Panc1 (cell line): ENCODE measurements at regions not wholly inside any gene's neighbourhood (a gene's known extent, or its start where the extent isn't known, plus 50 kb on each side); places are given as distances from the start of the nearest gene placed in this dataset.

Source experiments
- CTCF ChIP-seq: fragments of 450-650 bp; IDR thresholded peaks from 2 replicates; pipeline ENCODE4 v1.5.1; 2017; ENCODE audit warnings: mild to moderate bottlenecking
- POLR2AphosphoS5 ChIP-seq: IDR thresholded peaks from 2 replicates; pipeline ENCODE4 v1.6.1; 2012; ENCODE audit warnings: mild to moderate bottlenecking, low read depth, low read length, moderate library complexity
- REST ChIP-seq, 2 experiments: IDR thresholded peaks; 2 replicates each; pipeline ENCODE4 v1.6.1; 2011 to 2012; ENCODE audit warnings: low read depth in 2 of 2, control low read depth in 1 of 2, low read length in 1 of 2, mild to moderate bottlenecking in 1 of 2, moderate library complexity in 1 of 2; ENCODE audit not compliant: insufficient read depth in 1 of 2
- SIN3A ChIP-seq: IDR thresholded peaks from 2 replicates; pipeline ENCODE4 v1.6.1; 2012; ENCODE audit warnings: low read depth, mild to moderate bottlenecking, low read length, moderate library complexity, borderline replicate concordance; ENCODE audit not compliant: insufficient read depth
- TCF7L2 ChIP-seq: IDR thresholded peaks from 2 replicates; pipeline ENCODE4 v1.6.1; 2011; ENCODE audit warnings: mild to moderate bottlenecking, low read depth, low read length, inconsistent platforms

- no peak for TF ChIP-seq CTCF
- TF ChIP-seq POLR2AphosphoS5: no peak
- no peak for TF ChIP-seq SIN3A
- no peak for TF ChIP-seq REST (IDR thresholded peaks at IDR 0.05; ENCODE audit: insufficient read depth in 1 of 2, low read depth in 2 of 2, low read length in 1 of 2)
- no peak for TF ChIP-seq TCF7L2
Observed at GRCh38 chr1:166489356-166489669, 322.5 kb upstream of the FAM78B start.
